Kidney epithelial cell (primary cell): ENCODE measurements at regions not wholly inside any gene's neighbourhood (a gene's known extent, or its start where the extent isn't known, plus 50 kb on each side); places are given as distances from the start of the nearest gene placed in this dataset.

Experiments
- DNase-seq: peaks from one replicate; pipeline ENCODE4 v3.0.0-alpha.2; 2010; ENCODE audit warnings: low read depth
- H3K27me3 ChIP-seq: 2 replicates; pipeline ENCODE4 v1.6.0; 2011; ENCODE audit warnings: low read length; ENCODE audit not compliant: control insufficient read depth, insufficient read depth
- H3K36me3 ChIP-seq: 2 replicates; pipeline ENCODE4 v1.5.1; 2011; ENCODE audit warnings: low read length; ENCODE audit not compliant: control insufficient read depth, insufficient read depth
- H3K4me3 ChIP-seq: 2 replicates; pipeline ENCODE4 v1.5.1; 2011; ENCODE audit warnings: low read depth, mild to moderate bottlenecking, control low read depth, low read length
- TF ChIP-seq, protein P1 (sequence below): IDR thresholded peaks from 2 replicates; pipeline ENCODE4 v1.5.1; 2011; ENCODE audit warnings: mild to moderate bottlenecking, moderate library complexity, low read length, control low read depth, inconsistent platforms; ENCODE audit not compliant: insufficient read depth, poor library complexity, severe bottlenecking

DNA sequence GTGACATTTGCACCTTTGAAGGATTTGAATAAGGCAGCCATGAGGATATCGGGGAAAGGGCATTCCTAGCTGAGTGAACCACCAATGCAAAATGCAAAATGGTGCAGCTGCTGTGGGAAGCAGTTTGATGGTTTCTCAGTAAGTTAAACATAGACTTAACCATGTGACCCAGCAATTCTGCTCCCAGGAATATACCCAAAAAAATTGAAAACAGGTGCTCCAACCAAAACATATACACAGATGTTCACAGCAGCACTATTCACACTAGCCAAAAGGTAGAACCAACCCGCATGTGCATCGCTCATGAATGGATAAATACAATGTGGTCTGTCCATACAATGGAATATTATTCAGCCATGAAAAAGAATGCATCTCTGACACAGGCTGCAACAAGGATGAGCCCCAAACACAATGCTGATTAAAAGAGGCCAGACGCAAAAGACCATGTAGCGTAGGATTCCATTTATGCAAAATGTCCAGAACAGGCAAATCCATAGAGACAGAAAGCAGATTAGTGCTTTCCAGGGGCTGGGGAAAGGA is 215.0 kb upstream of the MYL2 start:
- Histone ChIP-seq H3K27me3 (no peaks in the 10 kb centered on the region), H3K36me3 (no peaks in the 10 kb centered on the region), H3K4me3 (no peak overlapping the region)
- TF ChIP-seq, protein P1, sequence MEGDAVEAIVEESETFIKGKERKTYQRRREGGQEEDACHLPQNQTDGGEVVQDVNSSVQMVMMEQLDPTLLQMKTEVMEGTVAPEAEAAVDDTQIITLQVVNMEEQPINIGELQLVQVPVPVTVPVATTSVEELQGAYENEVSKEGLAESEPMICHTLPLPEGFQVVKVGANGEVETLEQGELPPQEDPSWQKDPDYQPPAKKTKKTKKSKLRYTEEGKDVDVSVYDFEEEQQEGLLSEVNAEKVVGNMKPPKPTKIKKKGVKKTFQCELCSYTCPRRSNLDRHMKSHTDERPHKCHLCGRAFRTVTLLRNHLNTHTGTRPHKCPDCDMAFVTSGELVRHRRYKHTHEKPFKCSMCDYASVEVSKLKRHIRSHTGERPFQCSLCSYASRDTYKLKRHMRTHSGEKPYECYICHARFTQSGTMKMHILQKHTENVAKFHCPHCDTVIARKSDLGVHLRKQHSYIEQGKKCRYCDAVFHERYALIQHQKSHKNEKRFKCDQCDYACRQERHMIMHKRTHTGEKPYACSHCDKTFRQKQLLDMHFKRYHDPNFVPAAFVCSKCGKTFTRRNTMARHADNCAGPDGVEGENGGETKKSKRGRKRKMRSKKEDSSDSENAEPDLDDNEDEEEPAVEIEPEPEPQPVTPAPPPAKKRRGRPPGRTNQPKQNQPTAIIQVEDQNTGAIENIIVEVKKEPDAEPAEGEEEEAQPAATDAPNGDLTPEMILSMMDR, result no peak
- DNase-seq, result no peak

DNA sequence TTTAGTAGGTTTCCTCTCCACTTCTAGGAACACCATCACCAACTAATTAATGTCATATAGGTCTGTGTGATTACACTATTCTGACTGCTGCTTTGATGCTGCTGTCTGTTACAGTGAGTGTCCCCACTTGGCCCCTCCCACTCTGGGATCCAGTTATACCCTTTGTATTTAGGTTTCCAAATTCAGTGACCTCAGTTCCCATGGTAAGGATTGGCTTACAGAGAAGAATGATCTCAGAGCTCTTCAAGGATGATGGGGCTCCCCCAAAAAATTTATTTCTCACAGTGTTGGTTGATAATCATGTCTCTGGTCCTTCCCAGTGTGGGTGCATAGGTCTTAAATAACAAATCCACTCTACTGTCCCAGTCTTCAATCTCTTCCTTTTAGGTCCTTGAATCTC is 210.0 kb upstream of the MYL2 start:
- no peaks in the 10 kb centered on the region for H3K27me3 ChIP-seq
- H3K4me3 ChIP-seq, result no peak overlapping the region
- TF ChIP-seq, protein P1, result no peak
- no peaks in the 10 kb centered on the region for H3K36me3 ChIP-seq
- DNase-seq, result no peak

GRCh38 chr12:111129149-111129767 is 208.9 kb upstream of the MYL2 start:
- TF ChIP-seq, protein P1, result no peak
- Histone ChIP-seq H3K4me3 (no peak overlapping the region), H3K36me3 (no peaks in the 10 kb centered on the region), H3K27me3 (no peaks in the 10 kb centered on the region)
- no peak for DNase-seq

DNA sequence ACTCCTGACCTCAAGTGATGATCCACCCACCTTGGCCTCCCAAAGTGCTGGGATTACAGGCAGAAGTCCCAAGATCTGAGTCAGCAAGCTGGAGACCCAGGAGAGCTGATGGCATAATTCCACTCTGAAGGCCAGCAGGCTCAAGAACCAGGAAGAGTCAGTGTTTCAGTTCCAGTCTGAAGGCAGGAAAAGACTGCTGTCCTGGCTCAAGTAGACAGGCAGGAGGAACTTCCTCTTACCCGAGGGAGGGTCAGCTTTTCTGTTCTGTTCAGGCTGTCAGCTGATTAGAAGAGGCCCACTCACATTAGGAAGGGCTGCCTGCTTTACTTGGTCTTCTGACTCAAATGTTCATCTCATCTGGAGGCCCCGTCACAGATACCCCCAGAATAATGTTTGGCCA is 206.0 kb upstream of the MYL2 start:
- TF ChIP-seq, protein P1, result no peak
- no peaks in the 10 kb centered on the region for H3K27me3 ChIP-seq
- no peak overlapping the region for H3K4me3 ChIP-seq
- H3K36me3 ChIP-seq, result no peaks in the 10 kb centered on the region
- DNase-seq, result no peak

GRCh38 chr12:111124183-111124582 is 203.8 kb upstream of the MYL2 start:
- Histone ChIP-seq H3K27me3 (peaks cover 3% of the 10 kb centered on the region), H3K4me3 (no peak overlapping the region), H3K36me3 (no peaks in the 10 kb centered on the region)
- no peak for DNase-seq
- TF ChIP-seq, protein P1, result no peak

- TF ChIP-seq, protein P1, result no peak
- H3K36me3 ChIP-seq, result no peaks in the 10 kb centered on the region
- DNase-seq, result no peak
- peaks cover 3% of the 10 kb centered on the region for H3K27me3 ChIP-seq
- no peak overlapping the region for H3K4me3 ChIP-seq
Observed at GRCh38 chr12:111123390-111123789, 203.0 kb upstream of the MYL2 start.
